GM23248 (cell line): ENCODE measurements at regions not wholly inside any gene's neighbourhood (a gene's known extent, or its start where the extent isn't known, plus 50 kb on each side); places are given as distances from the start of the nearest gene placed in this dataset.

Experiments
- EZH2 ChIP-seq: fragments of 200-600 bp; sonication (generic); IDR thresholded peaks from 2 replicates; pipeline ENCODE4 v1.6.1; 2018; ENCODE audit warnings: antibody characterized with exemption, mild to moderate bottlenecking; ENCODE audit not compliant: insufficient read depth, poor library complexity, severe bottlenecking
- EZH2phosphoT487 ChIP-seq: fragments of 200-600 bp; sonication (generic); IDR thresholded peaks from 2 replicates; pipeline ENCODE4 v1.6.1; 2018; ENCODE audit warnings: antibody characterized with exemption, moderate library complexity, mild to moderate bottlenecking, low read depth; ENCODE audit not compliant: insufficient read depth

DNA sequence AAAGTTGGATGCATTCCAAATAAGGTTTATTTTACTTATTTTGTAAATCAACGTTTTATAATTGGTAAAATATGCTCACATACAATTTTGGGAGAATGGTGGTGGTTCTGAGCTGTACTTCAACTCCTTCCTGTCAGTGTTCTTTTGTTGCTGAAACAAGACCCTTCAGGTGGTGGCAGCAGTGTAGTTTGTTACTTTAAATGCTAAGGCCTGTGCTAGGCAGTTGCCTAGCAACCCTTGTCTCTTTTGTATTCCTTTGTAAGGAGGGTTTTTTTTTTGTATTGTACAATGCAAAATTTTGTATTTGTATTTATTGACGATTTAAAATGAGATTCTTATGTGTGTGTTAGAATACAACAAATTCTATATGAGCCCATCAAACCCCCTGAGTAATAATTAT is 166.0 kb upstream of the FAM98A start:
- TF ChIP-seq EZH2 (no peak), EZH2phosphoT487 (no peak)
